NCI-H2196 treated with DMSO at 0.1 percent for 48 hours (cell line): ENCODE measurements at regions not wholly inside any gene's neighbourhood (a gene's known extent, or its start where the extent isn't known, plus 50 kb on each side); places are given as distances from the start of the nearest gene placed in this dataset.

Source experiments
- DNase-seq: peaks from one replicate; lab custom pipeline; 2025; ENCODE audit not compliant: unreplicated experiment; lab: John Stamatoyannopoulos, UW

- no peak for DNase-seq
Measured at GRCh38 chr20:60064554-60065196, 106.5 kb downstream of the CDH26 start.

DNA sequence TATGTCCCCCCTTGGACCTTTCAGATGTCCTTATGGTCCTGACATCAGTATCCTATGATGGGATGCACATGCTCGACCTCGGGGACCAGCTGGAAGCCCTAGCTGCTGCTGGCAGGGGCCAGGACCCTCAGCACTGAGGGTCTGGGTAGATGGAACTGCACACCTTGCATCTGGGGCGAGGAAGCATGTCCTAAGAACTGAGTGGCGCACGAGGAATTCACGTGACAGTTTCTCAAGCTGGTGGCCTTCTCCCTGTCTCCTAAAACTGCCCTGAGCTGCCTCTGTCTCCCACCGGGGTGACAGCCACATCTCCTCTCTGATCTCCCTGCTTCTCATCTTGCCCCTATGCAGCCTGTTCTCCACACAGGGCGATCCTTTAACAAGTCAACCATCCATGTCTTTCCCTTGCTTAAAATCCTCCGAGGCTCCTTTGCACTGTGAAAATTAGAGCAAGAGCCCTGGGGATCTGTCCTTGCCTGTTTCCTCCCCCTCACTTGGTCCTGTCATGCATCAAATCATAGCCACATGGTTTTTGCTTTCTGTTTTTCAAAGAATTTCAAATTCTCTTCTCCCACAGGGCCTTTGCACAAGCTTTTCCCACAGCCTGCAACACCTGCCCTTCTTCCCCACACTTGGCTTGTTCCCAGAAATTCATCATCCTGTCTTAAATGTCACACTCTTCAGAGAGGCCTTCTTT, 107.7 kb downstream of the CDH26 start:
- DNase-seq: no peak

- DNase-seq: no peak
Measured at GRCh38 chr20:60066438-60066823, 108.2 kb downstream of the CDH26 start.

DNA sequence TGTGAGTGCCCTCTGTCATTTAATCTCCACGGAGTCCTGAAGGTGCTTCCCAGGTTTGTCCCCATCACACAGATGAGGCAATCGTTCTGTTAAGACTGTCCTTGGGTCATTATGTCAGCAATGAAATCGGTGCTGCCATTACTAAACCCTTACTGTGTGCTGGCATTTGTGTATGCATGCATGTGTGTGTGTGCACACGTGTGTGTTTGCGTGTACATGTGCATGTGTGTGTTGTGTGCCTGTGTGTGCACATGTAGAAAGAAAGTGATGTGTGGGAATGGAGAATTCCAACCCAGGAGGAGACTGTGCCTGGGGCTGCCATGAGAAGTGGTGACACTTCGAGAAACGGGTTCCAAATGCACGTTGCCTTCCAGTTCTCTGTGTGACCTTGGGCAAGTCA, 110.3 kb downstream of the CDH26 start:
- DNase-seq: no peak

GRCh38 chr20:60069656-60070055, 111.4 kb downstream of the CDH26 start:
- DNase-seq: no peak

DNA sequence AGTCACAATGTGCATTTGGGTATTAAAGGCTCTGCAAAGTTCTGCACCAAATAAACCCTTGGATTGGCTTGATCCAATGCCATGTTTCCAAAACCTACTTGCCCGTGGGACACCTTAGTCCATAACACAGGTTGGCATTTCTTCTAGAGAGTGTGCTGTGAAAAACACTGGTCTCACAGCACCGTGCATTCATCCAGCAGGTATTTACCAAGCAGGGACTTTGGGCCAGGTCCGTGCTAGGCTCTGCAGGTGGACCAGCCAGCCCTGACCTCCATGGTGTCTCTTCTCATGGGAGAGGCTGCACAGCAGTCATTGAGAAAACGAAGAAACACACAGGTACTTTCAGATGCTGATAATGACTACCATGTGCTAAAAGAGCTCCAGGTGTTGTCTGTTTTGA, 112.6 kb downstream of the CDH26 start:
- DNase-seq: no peak

DNA sequence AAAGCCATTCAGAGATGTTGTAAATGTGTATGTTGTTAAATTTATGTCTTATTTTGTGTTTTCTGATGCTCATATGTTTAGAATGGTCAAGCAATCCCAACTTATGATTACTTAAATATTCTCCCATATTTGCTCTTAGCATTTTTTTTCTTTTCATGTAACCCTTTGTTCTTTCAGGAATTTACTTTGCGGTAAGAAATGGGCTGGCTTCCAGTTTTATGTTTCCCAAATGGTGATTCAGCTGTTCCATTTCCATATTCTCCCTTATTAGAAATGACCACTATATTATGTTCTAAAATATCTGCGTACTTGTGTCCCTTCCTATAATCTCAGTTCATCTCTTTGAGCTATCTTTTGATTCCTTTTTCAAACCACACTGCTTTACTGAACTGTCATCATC, 113.7 kb downstream of the CDH26 start:
- DNase-seq: no peak

GRCh38 chr20:60073086-60073485, 114.9 kb downstream of the CDH26 start:
- no peak for DNase-seq

DNA sequence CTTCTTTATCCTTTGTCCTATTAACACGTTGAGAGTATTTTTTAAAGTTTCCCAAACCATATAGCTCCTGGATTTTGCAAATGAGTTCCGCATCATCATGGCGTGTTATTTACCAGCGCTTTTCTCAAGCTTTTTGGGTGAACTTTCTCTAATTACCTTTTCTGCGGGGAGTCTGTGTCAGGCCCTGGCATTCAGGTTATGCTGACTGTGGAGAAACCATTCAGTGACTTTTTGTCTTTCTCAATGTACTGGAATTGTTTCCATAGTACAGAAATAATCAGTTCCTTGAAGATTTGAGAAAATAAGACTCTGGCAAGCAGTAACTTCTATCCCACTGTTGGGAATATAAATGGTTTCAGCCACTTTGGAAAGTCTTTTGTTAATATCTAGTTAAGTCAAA, 115.3 kb downstream of the CDH26 start:
- DNase-seq: no peak

DNA sequence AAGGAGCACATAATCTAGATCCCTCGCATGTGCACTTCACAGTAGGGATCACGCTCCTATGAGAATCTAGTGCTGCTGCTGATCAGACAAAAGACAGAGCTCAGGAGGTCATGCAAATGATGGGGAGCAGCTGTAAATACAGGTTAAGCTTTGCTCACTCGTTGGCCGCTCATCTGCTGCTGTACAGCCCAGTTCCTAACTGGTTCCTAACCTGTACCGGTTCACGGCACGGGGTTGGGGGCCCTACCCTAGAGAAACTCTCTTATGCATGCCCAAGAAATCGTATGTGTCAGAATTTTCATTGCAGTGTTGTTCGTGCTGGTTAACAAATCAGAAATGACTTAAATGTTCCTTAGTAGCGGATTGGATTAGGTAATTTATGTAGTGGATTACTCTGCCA, 116.1 kb downstream of the CDH26 start:
- DNase-seq: no peak

GRCh38 chr20:60078351-60079250, 120.4 kb downstream of the CDH26 start:
- DNase-seq: no peak

- no peak for DNase-seq
Measured at GRCh38 chr20:60080401-60080800, 122.2 kb downstream of the CDH26 start.

- no peak for DNase-seq
Measured at GRCh38 chr20:60085551-60086132, 127.4 kb downstream of the CDH26 start.

DNA sequence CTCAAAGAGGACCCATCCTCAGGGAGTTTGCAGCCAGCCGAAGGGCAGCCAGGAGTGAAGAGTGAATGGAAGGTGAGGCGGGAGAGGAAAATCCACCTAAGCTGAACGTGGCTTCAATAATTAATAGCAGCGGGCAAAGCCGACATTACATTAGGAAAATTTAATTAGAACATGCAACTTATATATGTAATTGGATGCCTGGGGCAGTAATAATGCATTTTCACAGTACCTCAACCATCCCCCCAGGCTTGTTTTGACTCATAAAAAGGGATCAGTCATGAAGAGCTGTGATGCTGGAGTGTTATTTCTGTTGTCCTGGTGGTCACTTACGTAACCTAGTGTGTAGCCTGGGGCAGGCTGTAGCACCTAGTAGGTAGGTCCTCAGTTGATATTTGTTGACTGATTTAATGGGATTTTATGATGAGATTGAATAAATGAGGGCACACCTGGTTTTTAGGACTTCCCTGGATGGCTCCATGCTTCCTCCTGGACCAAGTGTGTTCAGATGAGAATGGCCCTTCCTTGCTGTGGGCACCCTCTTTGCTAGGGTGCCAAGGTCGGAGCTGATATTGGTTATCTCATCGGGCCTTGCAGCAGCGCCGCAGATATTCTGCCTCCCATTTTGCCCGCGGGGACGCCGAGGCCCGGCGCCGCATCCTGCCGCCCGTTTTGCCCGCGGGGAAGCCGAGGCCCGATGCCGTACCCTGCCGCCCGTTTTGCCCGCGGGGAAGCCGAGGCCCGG, 128.8 kb downstream of the CDH26 start:
- DNase-seq: no peak

- no peak for DNase-seq
Measured at GRCh38 chr20:60087563-60088105, 129.4 kb downstream of the CDH26 start.

GRCh38 chr20:60088236-60088635, 130.0 kb downstream of the CDH26 start:
- DNase-seq: no peak

DNA sequence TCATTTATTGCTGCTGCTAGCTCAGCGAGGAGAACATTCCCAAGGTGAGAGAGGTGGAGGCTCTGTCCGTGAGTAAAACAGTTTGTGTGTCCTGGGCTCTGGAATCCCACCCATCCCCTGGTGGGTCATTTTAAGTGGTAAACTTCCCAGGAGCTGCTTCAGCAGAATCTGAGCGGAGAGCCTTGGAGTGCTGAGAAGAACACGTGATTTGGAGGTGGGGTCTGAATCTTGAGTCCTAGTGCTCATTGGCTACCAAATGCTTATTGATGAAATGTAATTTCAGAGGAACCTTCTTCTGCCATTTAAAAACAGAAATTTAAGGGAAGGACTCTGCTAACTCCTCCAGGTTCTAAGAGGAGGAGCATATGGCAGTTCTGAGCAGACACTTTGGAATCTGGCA, 132.4 kb downstream of the CDH26 start:
- DNase-seq: no peak

GRCh38 chr20:60091305-60091704, 133.1 kb downstream of the CDH26 start:
- no peak for DNase-seq

GRCh38 chr20:60091861-60092260, 133.6 kb downstream of the CDH26 start:
- DNase-seq: no peak

GRCh38 chr20:60092729-60093128, 134.5 kb downstream of the CDH26 start:
- DNase-seq: no peak

GRCh38 chr20:60095456-60095855, 137.2 kb downstream of the CDH26 start:
- DNase-seq: no peak
